Suprapubic skin (tissue), 4 donors: ENCODE measurements at regions not wholly inside any gene's neighbourhood (a gene's known extent, or its start where the extent isn't known, plus 50 kb on each side); places are given as distances from the start of the nearest gene placed in this dataset.

ENCODE experiments used
- POLR2A ChIP-seq, 2 donors: fragments of 450-650 bp; IDR thresholded peaks; one replicate each; pipeline ENCODE4 v1.6.1; 2017; ENCODE audit warnings: antibody characterized with exemption in 2 of 2, mild to moderate bottlenecking in 2 of 2, moderate library complexity in 2 of 2
- POLR2AphosphoS5 ChIP-seq, 3 donors: sonication (generic); formaldehyde crosslinking; IDR thresholded peaks; one replicate each; pipeline ENCODE4 v1.6.1; 2017; ENCODE audit warnings: antibody characterized with exemption in 3 of 3
- TF ChIP-seq, protein P1 (sequence below), 2 donors: fragments of 200-600 bp in 1 of 2; fragments of 450-650 bp in 1 of 2; sonication (generic) in 1 of 2; IDR thresholded peaks; one replicate each; pipeline ENCODE4 v1.5.1; 2016 to 2019; ENCODE audit warnings: antibody characterized with exemption in 2 of 2, mild to moderate bottlenecking in 1 of 2, moderate library complexity in 1 of 2

GRCh38 chr3:83250613-83251012 is 1489.2 kb upstream of the GBE1 start:
- TF ChIP-seq POLR2A (IDR thresholded peaks at IDR 0.05), result no peak
- TF ChIP-seq, protein P1, sequence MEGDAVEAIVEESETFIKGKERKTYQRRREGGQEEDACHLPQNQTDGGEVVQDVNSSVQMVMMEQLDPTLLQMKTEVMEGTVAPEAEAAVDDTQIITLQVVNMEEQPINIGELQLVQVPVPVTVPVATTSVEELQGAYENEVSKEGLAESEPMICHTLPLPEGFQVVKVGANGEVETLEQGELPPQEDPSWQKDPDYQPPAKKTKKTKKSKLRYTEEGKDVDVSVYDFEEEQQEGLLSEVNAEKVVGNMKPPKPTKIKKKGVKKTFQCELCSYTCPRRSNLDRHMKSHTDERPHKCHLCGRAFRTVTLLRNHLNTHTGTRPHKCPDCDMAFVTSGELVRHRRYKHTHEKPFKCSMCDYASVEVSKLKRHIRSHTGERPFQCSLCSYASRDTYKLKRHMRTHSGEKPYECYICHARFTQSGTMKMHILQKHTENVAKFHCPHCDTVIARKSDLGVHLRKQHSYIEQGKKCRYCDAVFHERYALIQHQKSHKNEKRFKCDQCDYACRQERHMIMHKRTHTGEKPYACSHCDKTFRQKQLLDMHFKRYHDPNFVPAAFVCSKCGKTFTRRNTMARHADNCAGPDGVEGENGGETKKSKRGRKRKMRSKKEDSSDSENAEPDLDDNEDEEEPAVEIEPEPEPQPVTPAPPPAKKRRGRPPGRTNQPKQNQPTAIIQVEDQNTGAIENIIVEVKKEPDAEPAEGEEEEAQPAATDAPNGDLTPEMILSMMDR (IDR thresholded peaks at IDR 0.05), result no peak
- TF ChIP-seq POLR2AphosphoS5 (IDR thresholded peaks at IDR 0.05), result no peak
